ENCODE measurements at regions not wholly inside any gene's neighbourhood (a gene's known extent, or its start where the extent isn't known, plus 50 kb on each side); places are given as distances from the start of the nearest gene placed in this dataset.
"Not testable (repeated sequence)": the region's sequence is repeated elsewhere in the genome, so short reads cannot be mapped to it uniquely, and the experiment has no call there.

DNA sequence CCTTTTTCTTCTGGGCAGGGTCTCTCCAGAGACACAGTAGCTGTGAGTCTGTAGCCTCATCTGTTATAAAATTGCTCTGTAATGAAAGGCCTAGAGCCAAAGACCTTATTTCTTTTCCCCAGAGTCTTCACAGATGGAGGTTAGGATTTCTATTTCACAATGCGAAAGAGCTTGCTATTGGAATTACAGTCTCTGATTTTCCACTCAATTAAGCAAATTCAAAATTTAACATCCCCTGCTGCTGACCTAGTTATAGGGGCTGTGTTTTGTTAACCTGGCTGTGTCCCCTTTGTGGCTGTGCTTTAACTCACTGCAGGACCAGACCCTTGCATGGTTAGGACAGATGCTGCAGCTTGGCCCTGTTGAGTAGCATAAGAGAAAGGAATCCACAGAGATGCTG lies 190.3 kb upstream of the NMUR2 start:
- TF ChIP-seq POLR2A (IDR thresholded peaks at IDR 0.05) (no peak), EP300 (IDR thresholded peaks at IDR 0.05) (no peak)
- TF ChIP-seq, protein P1, sequence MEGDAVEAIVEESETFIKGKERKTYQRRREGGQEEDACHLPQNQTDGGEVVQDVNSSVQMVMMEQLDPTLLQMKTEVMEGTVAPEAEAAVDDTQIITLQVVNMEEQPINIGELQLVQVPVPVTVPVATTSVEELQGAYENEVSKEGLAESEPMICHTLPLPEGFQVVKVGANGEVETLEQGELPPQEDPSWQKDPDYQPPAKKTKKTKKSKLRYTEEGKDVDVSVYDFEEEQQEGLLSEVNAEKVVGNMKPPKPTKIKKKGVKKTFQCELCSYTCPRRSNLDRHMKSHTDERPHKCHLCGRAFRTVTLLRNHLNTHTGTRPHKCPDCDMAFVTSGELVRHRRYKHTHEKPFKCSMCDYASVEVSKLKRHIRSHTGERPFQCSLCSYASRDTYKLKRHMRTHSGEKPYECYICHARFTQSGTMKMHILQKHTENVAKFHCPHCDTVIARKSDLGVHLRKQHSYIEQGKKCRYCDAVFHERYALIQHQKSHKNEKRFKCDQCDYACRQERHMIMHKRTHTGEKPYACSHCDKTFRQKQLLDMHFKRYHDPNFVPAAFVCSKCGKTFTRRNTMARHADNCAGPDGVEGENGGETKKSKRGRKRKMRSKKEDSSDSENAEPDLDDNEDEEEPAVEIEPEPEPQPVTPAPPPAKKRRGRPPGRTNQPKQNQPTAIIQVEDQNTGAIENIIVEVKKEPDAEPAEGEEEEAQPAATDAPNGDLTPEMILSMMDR (IDR thresholded peaks at IDR 0.05), result no peak
- WGBS, 2 donors, result 66 to 70% methylated on average over 1 of the region's 1 CpG
- no peak for DNase-seq (ENCODE audit: low spot score in 2 of 2)
- Histone ChIP-seq H3K4me1 (no peaks in the 10 kb centered on the region), H3K4me3 (no peak overlapping the region), H3K9me3 (peaks cover 0 to 6% (median 0%) of the 10 kb centered on the region in 4 donors), H3K27ac (no peak overlapping the region), H3K36me3 (no peaks in the 10 kb centered on the region), H3K27me3 (no peaks in the 10 kb centered on the region)

DNA sequence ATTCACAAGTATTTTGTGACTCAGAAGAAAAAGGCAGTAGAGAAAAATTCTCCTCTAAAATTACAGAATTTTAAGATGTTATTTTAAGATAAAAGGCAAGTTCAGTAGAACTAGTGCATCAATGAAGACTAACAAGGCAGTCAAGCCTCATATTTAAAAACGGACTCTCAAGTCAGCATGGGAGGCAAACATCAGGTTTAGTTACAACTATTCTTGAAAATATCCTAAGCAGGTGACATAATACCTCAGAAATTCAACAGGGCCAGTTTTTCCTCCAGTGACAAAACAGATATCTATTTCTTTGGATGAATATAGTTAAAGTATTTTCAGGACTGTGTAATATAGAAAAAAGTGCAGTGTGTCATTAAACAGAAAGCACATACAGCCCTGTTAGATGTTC lies 194.0 kb upstream of the NMUR2 start:
- no peaks in the 10 kb centered on the region for H3K4me1 ChIP-seq
- H3K27ac ChIP-seq, result no peak overlapping the region
- TF ChIP-seq POLR2A (IDR thresholded peaks at IDR 0.05), result no peak
- no peak for TF ChIP-seq EP300 (IDR thresholded peaks at IDR 0.05)
- TF ChIP-seq, protein P1 (IDR thresholded peaks at IDR 0.05), result no peak
- H3K27me3 ChIP-seq, result no peaks in the 10 kb centered on the region
- 75 to 83% methylated on average over 1 of the region's 1 CpG for WGBS, 2 donors
- no peak for DNase-seq (ENCODE audit: low spot score in 2 of 2)
- no peaks in the 10 kb centered on the region for H3K9me3 ChIP-seq
- H3K4me3 ChIP-seq, result no peak overlapping the region
- no peaks in the 10 kb centered on the region for H3K36me3 ChIP-seq

DNA sequence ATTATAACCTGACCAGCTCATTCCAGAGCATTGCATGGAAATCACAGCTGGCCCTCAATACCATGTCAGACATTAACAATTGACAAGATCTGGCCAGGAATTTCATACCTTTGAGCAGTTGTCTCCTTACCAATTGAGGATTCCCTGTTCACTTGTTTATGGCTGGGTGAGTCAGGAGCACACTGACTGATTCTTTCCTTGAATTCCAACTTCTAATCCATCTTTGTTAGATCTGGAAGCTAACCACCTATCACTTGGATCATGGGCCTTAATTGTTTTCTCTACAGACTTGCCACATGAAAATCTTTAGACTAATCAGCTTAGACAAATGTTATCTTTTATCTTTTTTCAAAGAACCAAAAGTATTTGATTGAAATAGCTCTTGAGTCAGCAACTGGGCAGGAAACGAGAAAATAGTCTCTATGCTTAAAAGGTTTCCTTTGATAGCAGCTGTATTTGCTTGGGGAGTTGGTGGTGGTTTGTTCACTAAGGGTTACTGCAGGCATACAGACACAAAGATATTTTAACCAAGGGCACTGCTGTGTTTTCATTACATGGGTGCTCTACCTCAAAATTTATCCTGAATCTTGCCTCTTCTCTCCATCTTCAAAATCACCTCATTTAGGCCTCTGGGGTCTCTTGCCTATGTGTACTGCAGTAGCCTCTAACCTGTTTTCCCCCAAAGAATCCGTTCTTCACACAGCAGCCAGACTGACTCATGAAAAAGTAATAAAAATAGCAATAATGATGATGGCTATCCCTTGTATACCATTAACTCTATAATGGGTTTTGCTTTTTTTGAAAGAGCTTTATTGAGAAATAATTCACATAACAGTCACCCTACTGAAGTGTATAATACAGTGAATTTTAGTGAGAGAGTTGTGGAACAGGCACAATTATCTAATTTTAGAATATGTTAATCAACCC lies 197.0 kb upstream of the NMUR2 start:
- no peak overlapping the region for H3K4me3 ChIP-seq
- no peaks in the 10 kb centered on the region for H3K27me3 ChIP-seq
- no peaks in the 10 kb centered on the region for H3K9me3 ChIP-seq
- WGBS, 2 donors, result 28 to 30% methylated on average over 2 of the region's 2 CpGs
- no peak for TF ChIP-seq POLR2A (IDR thresholded peaks at IDR 0.05)
- TF ChIP-seq, protein P1 (IDR thresholded peaks at IDR 0.05), result no peak
- TF ChIP-seq EP300 (IDR thresholded peaks at IDR 0.05), result no peak
- DNase-seq (ENCODE audit: low spot score in 2 of 2), result no peak
- no peak overlapping the region for H3K27ac ChIP-seq
- no peaks in the 10 kb centered on the region for H3K4me1 ChIP-seq
- H3K36me3 ChIP-seq, result no peaks in the 10 kb centered on the region

DNA sequence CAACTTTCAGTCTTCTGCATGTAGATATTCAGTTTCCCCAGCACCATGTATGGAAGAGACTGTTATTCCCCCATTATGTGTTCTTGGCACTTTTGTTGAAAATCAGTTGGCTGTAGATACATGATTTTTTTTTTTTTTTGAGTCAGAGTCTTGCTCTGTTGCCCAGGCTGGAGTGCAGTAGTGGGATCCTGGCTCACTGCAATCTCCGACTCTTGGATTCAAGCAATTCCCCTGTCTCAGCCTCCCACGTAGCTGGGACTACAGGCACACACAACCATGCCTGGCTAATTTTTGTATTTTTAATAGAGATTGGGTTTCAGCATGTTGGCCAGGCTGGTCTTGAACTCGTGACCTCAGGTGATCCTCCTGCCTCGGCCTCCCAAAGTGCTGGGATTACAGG lies 201.0 kb upstream of the NMUR2 start:
- WGBS, 2 donors, result 79 to 82% methylated on average over 4 of the region's 4 CpGs
- not testable (repeated sequence) for H3K4me1 ChIP-seq; H3K4me3 ChIP-seq; H3K9me3 ChIP-seq; H3K27ac ChIP-seq; DNase-seq (ENCODE audit: low spot score in 2 of 2); H3K36me3 ChIP-seq; H3K27me3 ChIP-seq

DNA sequence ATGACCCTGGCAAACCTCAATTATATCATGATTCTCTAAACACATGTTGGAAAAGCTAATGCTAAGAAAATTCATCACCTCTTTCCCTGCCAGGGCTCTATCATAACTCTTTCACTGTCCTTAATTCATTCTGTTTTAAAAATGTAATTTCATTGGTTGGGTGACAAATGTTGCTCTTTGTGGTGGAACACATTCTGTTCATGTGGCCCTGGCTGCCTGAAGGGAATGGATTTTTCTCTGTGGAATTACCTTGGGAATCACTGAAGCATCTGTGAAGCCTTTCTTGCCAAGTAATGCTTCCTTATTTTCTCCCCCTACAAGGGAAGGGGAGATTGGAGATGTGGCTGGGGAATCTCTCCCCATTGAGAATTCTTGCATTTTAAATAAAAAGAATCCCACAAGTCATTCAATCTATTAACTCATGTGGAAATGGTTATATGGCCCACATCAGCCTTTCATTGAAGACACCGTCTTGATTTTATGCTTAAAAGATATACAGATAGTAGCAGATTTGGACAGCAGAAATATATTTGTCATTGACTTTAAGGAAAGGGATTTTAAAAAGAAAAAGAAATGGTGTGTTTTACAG lies 201.8 kb upstream of the NMUR2 start:
- H3K27ac ChIP-seq, result no peak overlapping the region
- 57 to 88% methylated on average over 1 of the region's 1 CpG for WGBS, 2 donors
- TF ChIP-seq, protein P1 (IDR thresholded peaks at IDR 0.05), result no peak
- no peak for TF ChIP-seq EP300 (IDR thresholded peaks at IDR 0.05)
- no peak for TF ChIP-seq POLR2A (IDR thresholded peaks at IDR 0.05)

More for the DNA sequence above, 201.8 kb upstream of the NMUR2 start:
- Histone ChIP-seq H3K4me1 (no peaks in the 10 kb centered on the region), H3K4me3 (no peak overlapping the region), H3K36me3 (no peaks in the 10 kb centered on the region), H3K27me3 (no peaks in the 10 kb centered on the region), H3K9me3 (no peaks in the 10 kb centered on the region)
- no peak for DNase-seq (ENCODE audit: low spot score in 2 of 2)
